Natural killer cell (primary cell): ENCODE measurements at regions not wholly inside any gene's neighbourhood (a gene's known extent, or its start where the extent isn't known, plus 50 kb on each side); places are given as distances from the start of the nearest gene placed in this dataset.
"Not testable (repeated sequence)": the region's sequence is repeated elsewhere in the genome, so short reads cannot be mapped to it uniquely, and the experiment has no call there.

ENCODE experiments used
- ATAC-seq, 3 donors: fragments of 150-1000 bp in 2 of 3; fragments of 200-7000 bp in 1 of 3; cut with Tn5 transposase; 1 replicate in 1 of 3; 2 replicates in 2 of 3; pipeline ENCODE4 v1.10.0; 2021; ENCODE audit warnings: mild to moderate bottlenecking in 2 of 3, moderate library complexity in 2 of 3
- DNase-seq, 2 donors: peaks; one replicate each; pipeline versions ENCODE4 v3.0.0 to v3.0.0-alpha.2; 2013 to 2021; ENCODE audit warnings: mixed read lengths in 1 of 2
- H3K27ac ChIP-seq: one replicate; pipeline ENCODE4 v1.5.1; 2013; ENCODE audit warnings: mild to moderate bottlenecking, low read length
- H3K27me3 ChIP-seq: one replicate; pipeline ENCODE4 v1.6.1; 2013; ENCODE audit warnings: low read length; ENCODE audit not compliant: control insufficient read depth, insufficient read depth
- H3K36me3 ChIP-seq: one replicate; pipeline ENCODE4 v1.6.1; 2013; ENCODE audit warnings: low read length; ENCODE audit not compliant: control insufficient read depth, insufficient read depth
- H3K4me1 ChIP-seq: one replicate; pipeline ENCODE4 v1.6.1; 2013; ENCODE audit warnings: low read length; ENCODE audit not compliant: control insufficient read depth, insufficient read depth
- H3K4me3 ChIP-seq: one replicate; pipeline ENCODE4 v1.5.1; 2013; ENCODE audit warnings: low read length
- H3K9me3 ChIP-seq: one replicate; pipeline ENCODE4 v1.6.1; 2013; ENCODE audit warnings: low read length; ENCODE audit not compliant: control insufficient read depth, insufficient read depth
- H3K27ac Mint-ChIP-seq, 2 donors: one replicate each; pipeline ENCODE4 v1.8.0; 2022; ENCODE audit warnings: mild to moderate bottlenecking in 2 of 2, mixed read lengths in 2 of 2, moderate library complexity in 1 of 2
- H3K27me3 Mint-ChIP-seq, 2 donors: one replicate each; pipeline ENCODE4 v1.8.0; 2022; ENCODE audit warnings: low read depth in 2 of 2, mixed read lengths in 2 of 2
- H3K36me3 Mint-ChIP-seq: one replicate; pipeline ENCODE4 v1.8.0; 2022; ENCODE audit warnings: mixed read lengths
- H3K4me1 Mint-ChIP-seq, 2 donors: one replicate each; pipeline ENCODE4 v1.8.0; 2022; ENCODE audit warnings: mixed read lengths in 2 of 2
- H3K4me3 Mint-ChIP-seq: one replicate; pipeline ENCODE4 v1.8.0; 2022; ENCODE audit warnings: mild to moderate bottlenecking, moderate library complexity, mixed read lengths
- H3K9me3 Mint-ChIP-seq, 2 donors: one replicate each; pipeline ENCODE4 v1.8.0; 2022; ENCODE audit warnings: mixed read lengths in 2 of 2
- CTCF ChIP-seq: fragments of 200-600 bp; IDR thresholded peaks from one replicate; pipeline ENCODE4 v1.8.0; 2022; ENCODE audit warnings: antibody characterized with exemption
- WGBS: methylation state at CpG from one replicate; pipeline ENCODE4 v1.1.7; 2013; ENCODE audit warnings: missing lambda C conversion rate; ENCODE audit not compliant: insufficient coverage; 5-methylcytosine and 5-hydroxymethylcytosine counted together
- intact Hi-C: fragments of 100-400 bp; cut with micrococcal nuclease; formaldehyde crosslinking; loops from one replicate; pipeline ENCODE4 v1.14.2; 2022

GRCh38 chr6:19219931-19220330, 617.2 kb upstream of the ID4 start:
- Histone ChIP-seq H3K27me3 (no peaks in the 10 kb centered on the region), H3K36me3 (no peaks in the 10 kb centered on the region), H3K27ac (no peak overlapping the region), H3K4me3 (no peak overlapping the region), H3K9me3 (no peaks in the 10 kb centered on the region), H3K4me1 (no peaks in the 10 kb centered on the region)
- no peaks in the 10 kb centered on the region for H3K36me3 Mint-ChIP-seq
- H3K27me3 Mint-ChIP-seq: no peaks in the 10 kb centered on the region
- no peak overlapping the region for H3K4me3 Mint-ChIP-seq
- DNase-seq: no peak
- intact Hi-C loops: no loop called here
- ATAC-seq: no peak
- no peak overlapping the region for H3K27ac Mint-ChIP-seq
- TF ChIP-seq CTCF: no peak
- H3K9me3 Mint-ChIP-seq: peaks cover 3 to 9% of the 10 kb centered on the region in 2 donors
- no peaks in the 10 kb centered on the region for H3K4me1 Mint-ChIP-seq
- WGBS: 75% methylated on average over 1 of the region's 1 CpG

DNA sequence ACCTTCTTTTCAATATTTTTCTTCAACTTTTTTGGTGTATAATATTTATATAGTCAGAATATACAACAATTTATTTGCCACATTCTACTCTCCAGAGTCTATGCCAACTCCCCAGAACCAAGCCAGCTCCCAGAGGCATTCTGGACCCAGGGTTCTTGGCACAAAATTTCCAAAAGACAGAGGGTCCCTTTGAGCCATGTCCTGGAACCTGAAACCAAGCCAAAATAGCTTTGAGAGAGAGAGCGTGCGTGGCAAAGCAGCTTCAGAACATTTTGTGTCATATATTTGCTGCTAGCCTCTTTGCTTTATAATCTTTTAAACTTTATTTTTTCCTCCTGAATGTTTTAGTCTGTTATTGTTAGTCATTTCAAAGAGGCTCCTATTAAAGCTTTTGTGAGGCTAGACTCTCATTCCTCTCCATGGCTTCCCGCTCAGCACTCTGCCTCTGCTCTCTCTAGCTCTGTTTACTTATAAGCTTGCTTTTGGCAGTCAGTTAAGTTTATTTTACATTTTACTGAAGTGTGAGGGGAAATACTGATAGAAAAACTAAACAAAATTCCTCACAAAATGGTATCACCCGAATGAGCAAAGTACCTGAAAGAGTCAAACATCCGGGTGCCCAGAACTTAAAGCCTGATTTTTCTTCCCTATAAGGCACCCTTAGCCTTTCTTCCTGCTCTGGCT, 605.1 kb upstream of the ID4 start:
- H3K4me1 Mint-ChIP-seq: no peaks in the 10 kb centered on the region

DNA sequence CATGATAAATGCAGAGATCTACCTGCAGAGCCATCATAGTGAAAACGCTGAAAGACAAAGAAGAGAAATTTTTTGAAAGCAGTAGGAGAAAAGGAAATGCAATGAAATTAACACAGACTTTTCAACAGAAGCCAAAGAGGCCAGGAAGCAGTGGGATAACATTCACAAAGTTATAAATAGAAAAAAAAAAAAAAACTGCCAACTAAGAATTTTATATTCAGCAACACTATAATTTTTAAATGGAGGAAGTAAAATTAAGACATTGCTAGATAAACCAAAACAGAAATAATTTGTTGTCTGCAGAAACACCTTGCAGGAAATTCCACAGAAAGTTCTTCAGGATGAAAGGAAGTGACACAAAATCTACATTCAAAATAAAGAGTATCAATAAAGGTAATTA, 591.5 kb upstream of the ID4 start:
- Histone ChIP-seq H3K27ac (no peak overlapping the region), H3K4me1 (no peaks in the 10 kb centered on the region), H3K4me3 (no peak overlapping the region), H3K36me3 (no peaks in the 10 kb centered on the region), H3K9me3 (peaks cover 7% of the 10 kb centered on the region), H3K27me3 (no peaks in the 10 kb centered on the region)
- ATAC-seq (no peak), DNase-seq (no peak)
- TF ChIP-seq CTCF: no peak
- intact Hi-C loops: no loop called here
- no CpG with 5 or more reads among the region's 1 CpG for WGBS
- peaks cover 19% of the 10 kb centered on the region for H3K36me3 Mint-ChIP-seq
- no peaks in the 10 kb centered on the region for H3K4me1 Mint-ChIP-seq
- peaks cover 20 to 35% of the 10 kb centered on the region in 2 donors for H3K9me3 Mint-ChIP-seq
- no peaks in the 10 kb centered on the region for H3K27me3 Mint-ChIP-seq
- H3K4me3 Mint-ChIP-seq: no peak overlapping the region
- H3K27ac Mint-ChIP-seq: no peak overlapping the region

More for the DNA sequence above, 605.1 kb upstream of the ID4 start:
- Histone ChIP-seq H3K27ac (no peak overlapping the region), H3K9me3 (no peaks in the 10 kb centered on the region), H3K27me3 (no peaks in the 10 kb centered on the region), H3K4me3 (no peak overlapping the region), H3K36me3 (no peaks in the 10 kb centered on the region), H3K4me1 (no peaks in the 10 kb centered on the region)
- H3K9me3 Mint-ChIP-seq: peaks cover 9 to 18% of the 10 kb centered on the region in 2 donors
- no peaks in the 10 kb centered on the region for H3K27me3 Mint-ChIP-seq
- DNase-seq: no peak
- no peak for ATAC-seq
- intact Hi-C loops: no loop called here
- no peaks in the 10 kb centered on the region for H3K36me3 Mint-ChIP-seq
- no peak overlapping the region for H3K4me3 Mint-ChIP-seq
- no peak overlapping the region for H3K27ac Mint-ChIP-seq
- TF ChIP-seq CTCF: no peak
- 87% methylated on average over 4 of the region's 5 CpGs for WGBS

GRCh38 chr6:19247181-19247580, 590.0 kb upstream of the ID4 start:
- H3K27ac Mint-ChIP-seq, H3K9me3 ChIP-seq, H3K27me3 ChIP-seq, H3K27ac ChIP-seq, DNase-seq, ATAC-seq, H3K36me3 ChIP-seq, H3K4me1 ChIP-seq, H3K27me3 Mint-ChIP-seq, H3K4me1 Mint-ChIP-seq, intact Hi-C loops, H3K4me3 ChIP-seq, H3K4me3 Mint-ChIP-seq: not testable (repeated sequence)
- H3K9me3 Mint-ChIP-seq: peaks cover 12 to 25% of the 10 kb centered on the region in 2 donors
- H3K36me3 Mint-ChIP-seq: peaks cover 12% of the 10 kb centered on the region
- 95% methylated on average over 8 of the region's 8 CpGs for WGBS

GRCh38 chr6:19256123-19256522, 581.0 kb upstream of the ID4 start:
- H3K27me3 Mint-ChIP-seq, H3K9me3 ChIP-seq, ATAC-seq, H3K27me3 ChIP-seq, H3K36me3 Mint-ChIP-seq, H3K4me3 ChIP-seq, H3K4me1 Mint-ChIP-seq, H3K27ac ChIP-seq, H3K4me3 Mint-ChIP-seq, H3K4me1 ChIP-seq, H3K36me3 ChIP-seq, intact Hi-C loops, H3K27ac Mint-ChIP-seq, DNase-seq: not testable (repeated sequence)
- WGBS: 82% methylated on average over 1 of the region's 2 CpGs
- peaks cover 12 to 15% of the 10 kb centered on the region in 2 donors for H3K9me3 Mint-ChIP-seq
